GM19463 (cell line): ENCODE measurements at regions not wholly inside any gene's neighbourhood (a gene's known extent, or its start where the extent isn't known, plus 50 kb on each side); places are given as distances from the start of the nearest gene placed in this dataset.

Source experiments
- ATAC-seq: cut with Tn5 transposase; IDR thresholded peaks from one replicate; pipeline ENCODE4 v1.9.1; 2021; ENCODE audit warnings: mild to moderate bottlenecking, moderate library complexity; ENCODE audit not compliant: unreplicated experiment

- ATAC-seq = no peak
Observed at GRCh38 chr5:30856242-30856641, 337.2 kb upstream of the CDH6 start.

- ATAC-seq = no peak
Observed at GRCh38 chr5:30853158-30853557, 340.3 kb upstream of the CDH6 start.

GRCh38 chr5:30850866-30851265 lies 342.6 kb upstream of the CDH6 start:
- ATAC-seq = no peak

- peak; percentile 76 for ATAC-seq
Observed at GRCh38 chr5:30849931-30850710, 343.4 kb upstream of the CDH6 start.

- no peak for ATAC-seq
Observed at GRCh38 chr5:30846171-30846570, 347.3 kb upstream of the CDH6 start.

- ATAC-seq = no peak
Observed at GRCh38 chr5:30845194-30845593, 348.3 kb upstream of the CDH6 start.

- ATAC-seq = no peak
Observed at GRCh38 chr5:30843541-30843940, 349.9 kb upstream of the CDH6 start.

- ATAC-seq = no peak
Observed at GRCh38 chr5:30839956-30840355, 353.5 kb upstream of the CDH6 start.

- peak; percentile 59 for ATAC-seq
Observed at GRCh38 chr5:30838936-30839496, 354.5 kb upstream of the CDH6 start.

- ATAC-seq = no peak
Observed at GRCh38 chr5:30832519-30832918, 361.0 kb upstream of the CDH6 start.

GRCh38 chr5:30831605-30832004 lies 361.9 kb upstream of the CDH6 start:
- ATAC-seq = no peak

- no peak for ATAC-seq
Observed at GRCh38 chr5:30831123-30831522, 362.4 kb upstream of the CDH6 start.

- no peak for ATAC-seq
Observed at GRCh38 chr5:30811298-30811697, 382.2 kb upstream of the CDH6 start.

GRCh38 chr5:30809933-30810332 lies 383.6 kb upstream of the CDH6 start:
- no peak for ATAC-seq

- no peak for ATAC-seq
Observed at GRCh38 chr5:30808996-30809395, 384.5 kb upstream of the CDH6 start.

GRCh38 chr5:30804739-30805505 lies 388.6 kb upstream of the CDH6 start:
- no peak for ATAC-seq

- ATAC-seq = no peak
Observed at GRCh38 chr5:30802961-30803705, 390.4 kb upstream of the CDH6 start.

GRCh38 chr5:30781643-30782042 lies 411.8 kb upstream of the CDH6 start:
- ATAC-seq = no peak

- ATAC-seq = no peak
Observed at GRCh38 chr5:30768056-30768690, 425.3 kb upstream of the CDH6 start.

GRCh38 chr5:30765706-30766105 lies 427.8 kb upstream of the CDH6 start:
- ATAC-seq = no peak

GRCh38 chr5:30765227-30765626 lies 428.3 kb upstream of the CDH6 start:
- ATAC-seq = no peak
